Natural killer cell (primary cell): ENCODE measurements at regions not wholly inside any gene's neighbourhood (a gene's known extent, or its start where the extent isn't known, plus 50 kb on each side); places are given as distances from the start of the nearest gene placed in this dataset.

Experiments
- ATAC-seq, 3 donors: fragments of 150-1000 bp in 2 of 3; fragments of 200-7000 bp in 1 of 3; cut with Tn5 transposase; 1 replicate in 1 of 3; 2 replicates in 2 of 3; pipeline ENCODE4 v1.10.0; 2021; ENCODE audit warnings: mild to moderate bottlenecking in 2 of 3, moderate library complexity in 2 of 3
- DNase-seq, 2 donors: peaks; one replicate each; pipeline versions ENCODE4 v3.0.0 to v3.0.0-alpha.2; 2013 to 2021; ENCODE audit warnings: mixed read lengths in 1 of 2
- H3K27ac ChIP-seq: one replicate; pipeline ENCODE4 v1.5.1; 2013; ENCODE audit warnings: mild to moderate bottlenecking, low read length
- H3K27me3 ChIP-seq: one replicate; pipeline ENCODE4 v1.6.1; 2013; ENCODE audit warnings: low read length; ENCODE audit not compliant: control insufficient read depth, insufficient read depth
- H3K36me3 ChIP-seq: one replicate; pipeline ENCODE4 v1.6.1; 2013; ENCODE audit warnings: low read length; ENCODE audit not compliant: control insufficient read depth, insufficient read depth
- H3K4me1 ChIP-seq: one replicate; pipeline ENCODE4 v1.6.1; 2013; ENCODE audit warnings: low read length; ENCODE audit not compliant: control insufficient read depth, insufficient read depth
- H3K4me3 ChIP-seq: one replicate; pipeline ENCODE4 v1.5.1; 2013; ENCODE audit warnings: low read length
- H3K9me3 ChIP-seq: one replicate; pipeline ENCODE4 v1.6.1; 2013; ENCODE audit warnings: low read length; ENCODE audit not compliant: control insufficient read depth, insufficient read depth
- H3K27ac Mint-ChIP-seq, 2 donors: one replicate each; pipeline ENCODE4 v1.8.0; 2022; ENCODE audit warnings: mild to moderate bottlenecking in 2 of 2, mixed read lengths in 2 of 2, moderate library complexity in 1 of 2
- H3K27me3 Mint-ChIP-seq, 2 donors: one replicate each; pipeline ENCODE4 v1.8.0; 2022; ENCODE audit warnings: low read depth in 2 of 2, mixed read lengths in 2 of 2
- H3K36me3 Mint-ChIP-seq: one replicate; pipeline ENCODE4 v1.8.0; 2022; ENCODE audit warnings: mixed read lengths
- H3K4me1 Mint-ChIP-seq, 2 donors: one replicate each; pipeline ENCODE4 v1.8.0; 2022; ENCODE audit warnings: mixed read lengths in 2 of 2
- H3K4me3 Mint-ChIP-seq: one replicate; pipeline ENCODE4 v1.8.0; 2022; ENCODE audit warnings: mild to moderate bottlenecking, moderate library complexity, mixed read lengths
- H3K9me3 Mint-ChIP-seq, 2 donors: one replicate each; pipeline ENCODE4 v1.8.0; 2022; ENCODE audit warnings: mixed read lengths in 2 of 2
- WGBS: methylation state at CpG from one replicate; pipeline ENCODE4 v1.1.7; 2013; ENCODE audit warnings: missing lambda C conversion rate; ENCODE audit not compliant: insufficient coverage; 5-methylcytosine and 5-hydroxymethylcytosine counted together
- intact Hi-C: fragments of 100-400 bp; cut with micrococcal nuclease; formaldehyde crosslinking; loops from one replicate; pipeline ENCODE4 v1.14.2; 2022
- TF ChIP-seq, protein P1 (sequence below): fragments of 200-600 bp; IDR thresholded peaks from one replicate; pipeline ENCODE4 v1.8.0; 2022; ENCODE audit warnings: antibody characterized with exemption

DNA sequence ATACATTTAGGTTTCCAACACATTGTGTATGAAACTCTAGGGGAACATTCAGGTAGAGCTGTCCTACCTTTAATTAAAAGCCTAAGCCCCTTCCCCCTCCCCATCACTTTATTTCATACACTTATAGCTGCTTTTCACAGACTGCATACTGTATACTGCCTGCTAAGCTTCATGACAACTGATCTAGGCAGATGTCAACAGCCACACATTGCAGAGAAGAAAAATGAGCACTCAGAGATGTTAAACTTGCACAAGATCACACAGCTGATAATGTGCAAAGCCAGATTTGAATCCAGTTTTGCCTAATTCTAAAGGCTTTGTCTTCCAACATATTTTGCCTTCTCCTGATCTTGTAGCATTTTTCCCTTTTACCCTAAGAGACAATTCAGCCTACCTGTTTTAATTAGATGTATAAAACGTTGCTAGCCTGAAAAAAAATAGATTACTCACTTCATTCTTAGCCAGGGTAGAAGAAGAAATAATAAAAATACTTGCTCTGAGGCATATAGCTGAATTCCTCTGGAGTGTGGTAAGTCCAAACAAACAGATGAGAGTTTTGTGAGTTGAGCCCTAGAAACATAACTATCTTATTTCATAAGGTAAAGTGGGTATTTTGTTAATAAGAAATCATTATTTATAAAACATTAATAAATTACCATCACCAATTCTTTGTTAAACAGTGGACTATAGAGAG, 56.9 kb upstream of the CAST start:
- Histone ChIP-seq H3K36me3 (no peaks in the 10 kb centered on the region), H3K27me3 (peaks cover 4% of the 10 kb centered on the region), H3K4me1 (peaks cover 3% of the 10 kb centered on the region), H3K27ac (no peak overlapping the region), H3K4me3 (no peak overlapping the region), H3K9me3 (no peaks in the 10 kb centered on the region)
- Mint-ChIP-seq H3K27me3 (peaks cover 13 to 34% of the 10 kb centered on the region in 2 donors), H3K4me3 (no peak overlapping the region), H3K27ac (no peak overlapping the region), H3K36me3 (no peaks in the 10 kb centered on the region), H3K9me3 (no peaks in the 10 kb centered on the region), H3K4me1 (no peaks in the 10 kb centered on the region)
- intact Hi-C loops: no loop called here
- WGBS: no CpG with 5 or more reads among the region's 1 CpG
- no peak for ATAC-seq
- TF ChIP-seq, protein P1, sequence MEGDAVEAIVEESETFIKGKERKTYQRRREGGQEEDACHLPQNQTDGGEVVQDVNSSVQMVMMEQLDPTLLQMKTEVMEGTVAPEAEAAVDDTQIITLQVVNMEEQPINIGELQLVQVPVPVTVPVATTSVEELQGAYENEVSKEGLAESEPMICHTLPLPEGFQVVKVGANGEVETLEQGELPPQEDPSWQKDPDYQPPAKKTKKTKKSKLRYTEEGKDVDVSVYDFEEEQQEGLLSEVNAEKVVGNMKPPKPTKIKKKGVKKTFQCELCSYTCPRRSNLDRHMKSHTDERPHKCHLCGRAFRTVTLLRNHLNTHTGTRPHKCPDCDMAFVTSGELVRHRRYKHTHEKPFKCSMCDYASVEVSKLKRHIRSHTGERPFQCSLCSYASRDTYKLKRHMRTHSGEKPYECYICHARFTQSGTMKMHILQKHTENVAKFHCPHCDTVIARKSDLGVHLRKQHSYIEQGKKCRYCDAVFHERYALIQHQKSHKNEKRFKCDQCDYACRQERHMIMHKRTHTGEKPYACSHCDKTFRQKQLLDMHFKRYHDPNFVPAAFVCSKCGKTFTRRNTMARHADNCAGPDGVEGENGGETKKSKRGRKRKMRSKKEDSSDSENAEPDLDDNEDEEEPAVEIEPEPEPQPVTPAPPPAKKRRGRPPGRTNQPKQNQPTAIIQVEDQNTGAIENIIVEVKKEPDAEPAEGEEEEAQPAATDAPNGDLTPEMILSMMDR: no peak
- DNase-seq: no peak

- no peak for ATAC-seq
- TF ChIP-seq, protein P1: no peak
- H3K27me3 Mint-ChIP-seq: peaks cover 18 to 57% of the 10 kb centered on the region in 2 donors
Observed at GRCh38 chr5:96609369-96609768, 52.8 kb upstream of the CAST start.

GRCh38 chr5:96610747-96611146, 51.4 kb upstream of the CAST start:
- H3K36me3 ChIP-seq: no peaks in the 10 kb centered on the region
- no peak overlapping the region for H3K27ac ChIP-seq
- H3K9me3 ChIP-seq: no peaks in the 10 kb centered on the region
- Mint-ChIP-seq H3K4me1 (peaks cover 6 to 7% of the 10 kb centered on the region in 2 donors), H3K27ac (no peak overlapping the region), H3K4me3 (no peak overlapping the region), H3K36me3 (no peaks in the 10 kb centered on the region), H3K27me3 (peaks cover 18 to 55% of the 10 kb centered on the region in 2 donors), H3K9me3 (no peaks in the 10 kb centered on the region)
- no peak for DNase-seq
- peaks cover 6% of the 10 kb centered on the region for H3K4me1 ChIP-seq
- H3K27me3 ChIP-seq: no peaks in the 10 kb centered on the region
- H3K4me3 ChIP-seq: no peak overlapping the region
- no peak for ATAC-seq
- TF ChIP-seq, protein P1: no peak
- intact Hi-C loops: no loop called here
- WGBS: 90% methylated on average over 4 of the region's 4 CpGs

More at GRCh38 chr5:96609369-96609768, 52.8 kb upstream of the CAST start:
- WGBS: no CpG with 5 or more reads among the region's 1 CpG
- Mint-ChIP-seq H3K9me3 (no peaks in the 10 kb centered on the region), H3K27ac (no peak overlapping the region), H3K4me3 (no peak overlapping the region), H3K36me3 (no peaks in the 10 kb centered on the region), H3K4me1 (peaks cover 5 to 6% of the 10 kb centered on the region in 2 donors)
- Histone ChIP-seq H3K4me3 (no peak overlapping the region), H3K9me3 (no peaks in the 10 kb centered on the region), H3K36me3 (no peaks in the 10 kb centered on the region), H3K4me1 (peaks cover 3% of the 10 kb centered on the region), H3K27ac (no peak overlapping the region), H3K27me3 (no peaks in the 10 kb centered on the region)
- DNase-seq: no peak
- intact Hi-C loops: no loop called here

DNA sequence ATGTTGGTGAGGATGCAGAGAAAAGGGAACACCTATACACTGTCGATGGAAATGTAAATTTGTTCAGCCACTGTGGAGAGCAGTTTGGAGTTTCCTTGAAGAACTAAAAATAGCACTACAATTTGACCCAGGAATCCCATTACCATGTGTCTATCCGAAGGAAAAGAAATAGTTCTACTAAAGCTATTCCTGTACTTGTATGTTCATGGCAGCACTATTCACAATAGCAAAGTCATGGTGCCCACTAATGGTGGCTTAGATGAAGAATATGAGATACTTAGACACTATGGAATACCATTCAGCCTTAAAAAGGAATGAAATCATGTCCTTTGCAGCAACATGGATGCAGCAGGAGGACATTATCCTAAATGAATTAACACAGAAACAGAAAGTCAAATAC, 50.2 kb upstream of the CAST start:
- no peaks in the 10 kb centered on the region for H3K9me3 Mint-ChIP-seq
- Histone ChIP-seq H3K4me3 (no peak overlapping the region), H3K27me3 (no peaks in the 10 kb centered on the region), H3K27ac (no peak overlapping the region), H3K36me3 (no peaks in the 10 kb centered on the region), H3K9me3 (no peaks in the 10 kb centered on the region), H3K4me1 (peaks cover 6% of the 10 kb centered on the region)
- TF ChIP-seq, protein P1: no peak
- WGBS: 85% methylated on average over 2 of the region's 2 CpGs
- no peak overlapping the region for H3K4me3 Mint-ChIP-seq
- ATAC-seq (no peak), DNase-seq (no peak)
- H3K4me1 Mint-ChIP-seq: peaks cover 6 to 7% of the 10 kb centered on the region in 2 donors
- H3K27ac Mint-ChIP-seq: no peak overlapping the region
- H3K36me3 Mint-ChIP-seq: no peaks in the 10 kb centered on the region
- intact Hi-C loops: no loop called here
- H3K27me3 Mint-ChIP-seq: peaks cover 18 to 55% of the 10 kb centered on the region in 2 donors
